ENCODE measurements at regions not wholly inside any gene's neighbourhood (a gene's known extent, or its start where the extent isn't known, plus 50 kb on each side); places are given as distances from the start of the nearest gene placed in this dataset.

- no peak for ATAC-seq
- H3K27me3 ChIP-seq (ENCODE audit: insufficient read depth, low read length): no peaks in the 10 kb centered on the region
Observed at GRCh38 chr6:163641706-163642105, 227.2 kb downstream of the QKI start.

More at GRCh38 chr6:163641706-163642105, 227.2 kb downstream of the QKI start:
- ChIA-PET RAD21 (ENCODE audit: low non-redundant PET in 1 of 2, low total read pairs in 2 of 2, uncharacterized antibody in 2 of 2, unreplicated experiment in 2 of 2) (no interaction called here), CTCF (no interaction called here), POLR2A (no interaction called here)
- Histone ChIP-seq H3K79me2 (ENCODE audit: insufficient read depth, low read length) (no peaks in the 10 kb centered on the region), H4K20me1 (ENCODE audit: insufficient read depth) (no peaks in the 10 kb centered on the region), H2AFZ (ENCODE audit: low read depth, low read length, poor library complexity, severe bottlenecking) (no peak overlapping the region), H3K27ac (ENCODE audit: low read depth, low read length) (no peak overlapping the region), H3K9me3 (ENCODE audit: control insufficient read depth in 1 of 2, insufficient read depth in 1 of 2, low read depth in 1 of 2, low read length in 2 of 2) (no peaks in the 10 kb centered on the region), H3K9me2 (ENCODE audit: insufficient read depth) (no peaks in the 10 kb centered on the region), H3K36me3 (ENCODE audit: control insufficient read depth in 1 of 2, insufficient read depth in 2 of 2, low read length in 2 of 2) (no peaks in the 10 kb centered on the region), H3K9ac (ENCODE audit: low read length) (no peak overlapping the region), H3K4me1 (ENCODE audit: control insufficient read depth in 1 of 2, insufficient read depth in 2 of 2, low read length in 2 of 2) (no peaks in the 10 kb centered on the region), H3K4me3 (replicated peaks in 1 of 2; ENCODE audit: low read depth in 1 of 2, low read length in 2 of 2) (no peak overlapping the region), H3K4me2 (ENCODE audit: low read length) (no peak overlapping the region)
- TF ChIP-seq TCF7L2 (IDR thresholded peaks at IDR 0.05; ENCODE audit: borderline replicate concordance, extremely low read depth, insufficient read depth, insufficient read length) (no peak), ATF3 (IDR thresholded peaks at IDR 0.05) (no peak), EZH2phosphoT487 (IDR thresholded peaks at IDR 0.05; ENCODE audit: borderline replicate concordance) (no peak), CTCF (IDR thresholded peaks at IDR 0.05 in 2 of 3, conservative IDR thresholded peaks at IDR 0.05 in 1 of 3; ENCODE audit: borderline replicate concordance in 1 of 3, insufficient read depth in 1 of 3, low read depth in 2 of 3, low read length in 2 of 3) (no peak), SRF (IDR thresholded peaks at IDR 0.05; ENCODE audit: low read depth) (no peak), JUND (IDR thresholded peaks at IDR 0.05) (no peak), POLR2AphosphoS5 (IDR thresholded peaks at IDR 0.05; ENCODE audit: low read depth, low read length) (no peak), SIN3A (IDR thresholded peaks at IDR 0.05; ENCODE audit: low read depth) (no peak), ZBTB33 (IDR thresholded peaks at IDR 0.05; ENCODE audit: extremely low read depth, insufficient replicate concordance, low read length) (no peak), FOSL1 (IDR thresholded peaks at IDR 0.05; ENCODE audit: low read depth) (no peak), YY1 (IDR thresholded peaks at IDR 0.05; ENCODE audit: extremely low read depth, insufficient replicate concordance, low read depth, low read length) (no peak), POLR2A (IDR thresholded peaks at IDR 0.05; ENCODE audit: borderline replicate concordance, extremely low read depth, insufficient read depth, insufficient read length) (no peak), EGR1 (IDR thresholded peaks at IDR 0.05; ENCODE audit: low read depth) (no peak), SP1 (IDR thresholded peaks at IDR 0.05; ENCODE audit: low read depth) (no peak), ZNF274 (IDR thresholded peaks at IDR 0.05; ENCODE audit: low read depth, low read length) (no peak), CBX3 (IDR thresholded peaks at IDR 0.05; ENCODE audit: low read depth) (no peak)
- TF ChIP-seq, protein P1, sequence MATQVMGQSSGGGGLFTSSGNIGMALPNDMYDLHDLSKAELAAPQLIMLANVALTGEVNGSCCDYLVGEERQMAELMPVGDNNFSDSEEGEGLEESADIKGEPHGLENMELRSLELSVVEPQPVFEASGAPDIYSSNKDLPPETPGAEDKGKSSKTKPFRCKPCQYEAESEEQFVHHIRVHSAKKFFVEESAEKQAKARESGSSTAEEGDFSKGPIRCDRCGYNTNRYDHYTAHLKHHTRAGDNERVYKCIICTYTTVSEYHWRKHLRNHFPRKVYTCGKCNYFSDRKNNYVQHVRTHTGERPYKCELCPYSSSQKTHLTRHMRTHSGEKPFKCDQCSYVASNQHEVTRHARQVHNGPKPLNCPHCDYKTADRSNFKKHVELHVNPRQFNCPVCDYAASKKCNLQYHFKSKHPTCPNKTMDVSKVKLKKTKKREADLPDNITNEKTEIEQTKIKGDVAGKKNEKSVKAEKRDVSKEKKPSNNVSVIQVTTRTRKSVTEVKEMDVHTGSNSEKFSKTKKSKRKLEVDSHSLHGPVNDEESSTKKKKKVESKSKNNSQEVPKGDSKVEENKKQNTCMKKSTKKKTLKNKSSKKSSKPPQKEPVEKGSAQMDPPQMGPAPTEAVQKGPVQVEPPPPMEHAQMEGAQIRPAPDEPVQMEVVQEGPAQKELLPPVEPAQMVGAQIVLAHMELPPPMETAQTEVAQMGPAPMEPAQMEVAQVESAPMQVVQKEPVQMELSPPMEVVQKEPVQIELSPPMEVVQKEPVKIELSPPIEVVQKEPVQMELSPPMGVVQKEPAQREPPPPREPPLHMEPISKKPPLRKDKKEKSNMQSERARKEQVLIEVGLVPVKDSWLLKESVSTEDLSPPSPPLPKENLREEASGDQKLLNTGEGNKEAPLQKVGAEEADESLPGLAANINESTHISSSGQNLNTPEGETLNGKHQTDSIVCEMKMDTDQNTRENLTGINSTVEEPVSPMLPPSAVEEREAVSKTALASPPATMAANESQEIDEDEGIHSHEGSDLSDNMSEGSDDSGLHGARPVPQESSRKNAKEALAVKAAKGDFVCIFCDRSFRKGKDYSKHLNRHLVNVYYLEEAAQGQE (IDR thresholded peaks at IDR 0.05; ENCODE audit: low read depth): no peak
- TF ChIP-seq, protein P2, sequence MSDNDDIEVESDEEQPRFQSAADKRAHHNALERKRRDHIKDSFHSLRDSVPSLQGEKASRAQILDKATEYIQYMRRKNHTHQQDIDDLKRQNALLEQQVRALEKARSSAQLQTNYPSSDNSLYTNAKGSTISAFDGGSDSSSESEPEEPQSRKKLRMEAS (IDR thresholded peaks at IDR 0.05): no peak
- no TSS peak for BruUV-seq (replicated peaks)
- intact Hi-C loops (cut with micrococcal nuclease): no loop called here
- no peak for DNase-seq (ENCODE audit: low read depth, low spot score)
